HEK293 (cell line): ENCODE measurements at regions not wholly inside any gene's neighbourhood (a gene's known extent, or its start where the extent isn't known, plus 50 kb on each side); places are given as distances from the start of the nearest gene placed in this dataset.

Experiments used
- CTCF ChIA-PET: fragments of 350-600 bp; formaldehyde crosslinking; extraction: SDS; loops from one replicate; lab custom pipeline; 2021; ENCODE audit warnings: antibody characterized with exemption; lab: Yijun Ruan, JAX
- POLR2A ChIA-PET: fragments of 300-600 bp; formaldehyde crosslinking; extraction: SDS; loops from one replicate; lab custom pipeline; 2020; ENCODE audit warnings: antibody characterized with exemption, inconsistent platforms; lab: Yijun Ruan, JAX
- H3K27ac ChIP-seq: fragments of 200-500 bp; sonication (Bioruptor generic); 2 replicates; pipeline ENCODE4 v1.5.1; 2014; ENCODE audit warnings: low read depth, low read length, control low read depth, inconsistent platforms; ENCODE audit errors: extremely low read depth
- H3K36me3 ChIP-seq, 2 experiments: fragments of 200-500 bp in 1 of 2; sonication (Bioruptor generic) in 1 of 2; 1 replicate in 1 of 2; 2 replicates in 1 of 2; pipeline ENCODE4 v1.5.1; 2014 to 2017; ENCODE audit warnings: inconsistent platforms in 2 of 2, low read length in 2 of 2; ENCODE audit not compliant: control insufficient read depth in 2 of 2, insufficient read depth in 1 of 2
- H3K4me1 ChIP-seq: fragments of 200-500 bp; sonication (Bioruptor generic); 2 replicates; pipeline ENCODE4 v1.5.1; 2014; ENCODE audit warnings: mild to moderate bottlenecking, low read length, inconsistent platforms; ENCODE audit not compliant: control insufficient read depth, insufficient read depth
- H3K4me3 ChIP-seq: 2 replicates; pipeline ENCODE4 v1.5.1; 2011; ENCODE audit warnings: low read depth, mild to moderate bottlenecking, control low read depth, low read length, moderate library complexity
- H3K9me3 ChIP-seq: fragments of 200-500 bp; sonication (Bioruptor generic); 2 replicates; pipeline ENCODE4 v1.5.1; 2014; ENCODE audit warnings: low read depth, low read length, inconsistent platforms; ENCODE audit not compliant: control insufficient read depth, insufficient read depth
- BCL6B ChIP-seq: fragments of 450-650 bp; formaldehyde crosslinking; IDR thresholded peaks from 2 replicates; pipeline ENCODE4 v1.5.1; 2017; ENCODE audit warnings: missing biosample characterization, missing genetic modification characterization
- SCRT1 ChIP-seq: fragments of 450-650 bp; formaldehyde crosslinking; IDR thresholded peaks from 2 replicates; pipeline ENCODE4 v1.5.1; 2016; ENCODE audit warnings: missing biosample characterization, missing genetic modification characterization, borderline replicate concordance
- SCRT2 ChIP-seq: fragments of 450-650 bp; formaldehyde crosslinking; IDR thresholded peaks from 2 replicates; pipeline ENCODE4 v1.5.1; 2016; ENCODE audit warnings: missing biosample characterization, missing genetic modification characterization
- TCF7L2 ChIP-seq: IDR thresholded peaks from 2 replicates; pipeline ENCODE4 v1.6.1; 2011; ENCODE audit warnings: low read depth, mild to moderate bottlenecking, inconsistent platforms, low read length, moderate library complexity, borderline replicate concordance
- YY1 ChIP-seq: fragments of 450-650 bp; formaldehyde crosslinking; IDR thresholded peaks from 2 replicates; pipeline ENCODE4 v1.5.1; 2018; ENCODE audit warnings: missing biosample characterization, missing genetic modification characterization
- ZBTB17 ChIP-seq: fragments of 450-650 bp; formaldehyde crosslinking; IDR thresholded peaks from 2 replicates; pipeline ENCODE4 v1.5.1; 2016; ENCODE audit warnings: missing biosample characterization, missing genetic modification characterization
- ZBTB49 ChIP-seq: fragments of 450-650 bp; formaldehyde crosslinking; IDR thresholded peaks from 2 replicates; pipeline ENCODE4 v1.5.1; 2016; ENCODE audit warnings: missing biosample characterization, missing genetic modification characterization, low read depth
- ZNF133 ChIP-seq: fragments of 450-650 bp; formaldehyde crosslinking; IDR thresholded peaks from 2 replicates; pipeline ENCODE4 v1.5.1; 2016; ENCODE audit warnings: missing biosample characterization, missing genetic modification characterization
- ZNF169 ChIP-seq: fragments of 450-650 bp; formaldehyde crosslinking; IDR thresholded peaks from 2 replicates; pipeline ENCODE4 v1.5.1; 2016; ENCODE audit warnings: missing biosample characterization, missing genetic modification characterization
- ZNF202 ChIP-seq: fragments of 450-650 bp; formaldehyde crosslinking; IDR thresholded peaks from 2 replicates; pipeline ENCODE4 v1.5.1; 2016; ENCODE audit warnings: missing biosample characterization, missing genetic modification characterization, borderline replicate concordance
- ZNF280D ChIP-seq: fragments of 450-650 bp; formaldehyde crosslinking; IDR thresholded peaks from 2 replicates; pipeline ENCODE4 v1.5.1; 2016; ENCODE audit warnings: missing biosample characterization, missing genetic modification characterization
- ZNF324 ChIP-seq: fragments of 450-650 bp; formaldehyde crosslinking; IDR thresholded peaks from 2 replicates; pipeline ENCODE4 v1.5.1; 2016; ENCODE audit warnings: missing biosample characterization, missing genetic modification characterization
- ZNF362 ChIP-seq: fragments of 450-650 bp; formaldehyde crosslinking; IDR thresholded peaks from 2 replicates; pipeline ENCODE4 v1.5.1; 2016; ENCODE audit warnings: missing biosample characterization, missing genetic modification characterization
- ZNF366 ChIP-seq: fragments of 450-650 bp; formaldehyde crosslinking; conservative IDR thresholded peaks from 2 replicates; pipeline ENCODE4 v1.5.1; 2016; ENCODE audit warnings: missing biosample characterization, missing genetic modification characterization
- ZNF394 ChIP-seq: fragments of 450-650 bp; formaldehyde crosslinking; IDR thresholded peaks from 2 replicates; pipeline ENCODE4 v1.5.1; 2016; ENCODE audit warnings: missing biosample characterization, missing genetic modification characterization, mild to moderate bottlenecking, moderate library complexity, borderline replicate concordance
- ZNF555 ChIP-seq: fragments of 450-650 bp; formaldehyde crosslinking; conservative IDR thresholded peaks from 2 replicates; pipeline ENCODE4 v1.5.1; 2017; ENCODE audit warnings: missing biosample characterization, mild to moderate bottlenecking, missing genetic modification characterization, inconsistent platforms
- ZNF623 ChIP-seq: fragments of 450-650 bp; formaldehyde crosslinking; IDR thresholded peaks from 2 replicates; pipeline ENCODE4 v1.5.1; 2016; ENCODE audit warnings: missing biosample characterization, missing genetic modification characterization
- ZNF664 ChIP-seq: fragments of 450-650 bp; formaldehyde crosslinking; IDR thresholded peaks from 2 replicates; pipeline ENCODE4 v1.5.1; 2016; ENCODE audit warnings: missing biosample characterization, missing genetic modification characterization
- ZNF704 ChIP-seq: fragments of 450-650 bp; formaldehyde crosslinking; IDR thresholded peaks from 2 replicates; pipeline ENCODE4 v1.5.1; 2016; ENCODE audit warnings: missing biosample characterization, missing genetic modification characterization
- ZSCAN23 ChIP-seq: fragments of 450-650 bp; formaldehyde crosslinking; IDR thresholded peaks from 2 replicates; pipeline ENCODE4 v1.5.1; 2016; ENCODE audit warnings: missing biosample characterization, missing genetic modification characterization

- no peak for TF ChIP-seq ZNF394
- TF ChIP-seq, all 188 proteins: peak for 0
These were observed 369.5 kb upstream of the CELF4 start (continued) for GRCh38 chr18:37935086-37935485.

GRCh38 chr18:37930640-37931039, 365.0 kb upstream of the CELF4 start:
- Histone ChIP-seq H3K4me3 (no peak overlapping the region), H3K36me3 (no peaks in the 10 kb centered on the region), H3K9me3 (no peaks in the 10 kb centered on the region), H3K27ac (no peak overlapping the region), H3K4me1 (no peaks in the 10 kb centered on the region)
- no peak for TF ChIP-seq ZNF366 (tag by site-specific recombination)
- TF ChIP-seq ZNF169 = no peak
- no peak for TF ChIP-seq ZNF664 (tag by site-specific recombination)
- no peak for TF ChIP-seq ZNF362 (tag by site-specific recombination)
- TF ChIP-seq SCRT2 = no peak
- TF ChIP-seq ZNF280D = no peak
- no peak for TF ChIP-seq ZBTB49 (tag by site-specific recombination)
- no peak for TF ChIP-seq ZBTB17 (tag by site-specific recombination)
- no peak for TF ChIP-seq YY1 (tag by site-specific recombination)
- TF ChIP-seq ZNF202 (tag by site-specific recombination) = no peak
- TF ChIP-seq ZNF623 (tag by site-specific recombination) = no peak
- TF ChIP-seq ZNF324 (tag by site-specific recombination) = no peak
- no peak for TF ChIP-seq SCRT1 (tag by site-specific recombination)
- TF ChIP-seq TCF7L2 = no peak
- TF ChIP-seq ZNF555 (tag by site-specific recombination) = no peak
- no peak for TF ChIP-seq ZNF704 (tag by site-specific recombination)
- TF ChIP-seq BCL6B (tag by site-specific recombination) = no peak
- no peak for TF ChIP-seq ZSCAN23 (tag by site-specific recombination)
- TF ChIP-seq ZNF133 (tag by site-specific recombination) = no peak
- ChIA-PET POLR2A (no interaction called here), CTCF (no interaction called here)
